Breast epithelium (tissue), 4 donors: ENCODE measurements at regions not wholly inside any gene's neighbourhood (a gene's known extent, or its start where the extent isn't known, plus 50 kb on each side); places are given as distances from the start of the nearest gene placed in this dataset.

Source experiments
- DNase-seq, 2 donors: peaks; one replicate each; pipeline ENCODE4 v3.0.0-alpha.2; 2019; ENCODE audit warnings: low spot score in 2 of 2
- H3K27ac ChIP-seq, 2 donors: fragments of 200-600 bp; sonication (generic) in 1 of 2; one replicate each; pipeline ENCODE4 v1.5.1; 2016 to 2019; ENCODE audit warnings: mild to moderate bottlenecking in 1 of 2
- H3K27me3 ChIP-seq, 2 donors: fragments of 200-600 bp; sonication (generic) in 1 of 2; one replicate each; pipeline versions ENCODE4 v1.5.1 to v1.6.0; 2017 to 2019; ENCODE audit warnings: control low read depth in 1 of 2, mild to moderate bottlenecking in 1 of 2
- H3K36me3 ChIP-seq: fragments of 200-600 bp; one replicate; pipeline ENCODE4 v1.5.1; 2019
- H3K4me1 ChIP-seq, 2 donors: fragments of 200-600 bp; sonication (generic); one replicate each; pipeline ENCODE4 v1.5.1; 2016 to 2019; ENCODE audit warnings: control low read depth in 1 of 2
- H3K4me3 ChIP-seq, 3 donors: fragments of 200-600 bp; sonication (generic); 1 replicate in 2 of 3; 2 replicates in 1 of 3; pipeline ENCODE4 v1.5.1; 2016 to 2019; ENCODE audit warnings: mild to moderate bottlenecking in 3 of 3, moderate library complexity in 2 of 3
- H3K9me3 ChIP-seq, 2 donors: fragments of 200-600 bp; sonication (generic) in 1 of 2; one replicate each; pipeline ENCODE4 v1.5.1; 2016 to 2019; ENCODE audit warnings: control low read depth in 1 of 2
- POLR2A ChIP-seq: fragments of 450-650 bp; IDR thresholded peaks from one replicate; pipeline ENCODE4 v1.6.1; 2016; ENCODE audit warnings: antibody characterized with exemption, mild to moderate bottlenecking, moderate library complexity
- POLR2AphosphoS5 ChIP-seq, 3 donors: sonication (generic); formaldehyde crosslinking; IDR thresholded peaks; one replicate each; pipeline ENCODE4 v1.6.1; 2017; ENCODE audit warnings: antibody characterized with exemption in 3 of 3
- intact Hi-C: fragments of 100-400 bp; cut with DNase I; formaldehyde crosslinking; loops from one replicate; pipeline ENCODE4 v1.15.1; 2023; ENCODE audit warnings: low total_unique reads
- TF ChIP-seq, protein P1 (sequence below), 3 donors: fragments of 450-650 bp; IDR thresholded peaks; one replicate each; pipeline ENCODE4 v1.5.1; 2016 to 2017; ENCODE audit warnings: antibody characterized with exemption in 3 of 3, mild to moderate bottlenecking in 3 of 3, moderate library complexity in 3 of 3

DNA sequence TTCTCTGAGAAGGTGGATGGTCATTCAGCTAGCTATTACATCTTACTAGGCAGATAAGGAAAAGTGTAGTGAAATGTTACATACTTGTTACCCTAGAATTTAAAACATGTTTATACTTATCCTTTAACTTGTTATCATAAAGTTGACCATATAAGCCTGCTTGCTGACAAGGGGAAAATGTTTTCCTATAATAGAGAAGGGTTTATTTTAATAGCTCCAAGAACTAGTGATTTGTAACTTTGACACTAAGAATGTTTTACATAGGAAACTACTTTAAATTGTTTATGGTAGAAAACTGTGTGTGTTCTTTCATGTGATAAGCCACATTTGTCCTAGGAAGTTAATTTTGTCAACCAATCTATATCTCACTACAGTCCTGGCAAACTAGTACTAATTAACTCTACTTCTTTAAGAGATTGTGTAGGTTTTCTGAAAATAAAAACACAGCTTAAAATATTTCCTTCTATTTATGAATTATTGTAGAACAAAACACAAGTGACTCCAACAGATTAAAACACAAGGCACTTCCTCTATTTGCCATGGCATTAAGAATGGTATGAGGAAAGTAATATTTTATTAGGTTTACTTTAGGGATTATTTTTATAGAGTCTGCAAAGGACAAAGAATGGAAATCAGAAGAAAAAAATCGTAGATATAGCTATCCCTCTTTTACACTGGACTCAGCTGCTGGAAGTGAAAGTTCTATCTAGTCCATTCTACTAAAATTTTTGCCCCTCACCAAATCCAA lies 233.3 kb upstream of the NBEA start:
- TF ChIP-seq POLR2A: no peak
- no peak for DNase-seq
- Histone ChIP-seq H3K4me3 (no peak overlapping the region), H3K4me1 (no peaks in the 10 kb centered on the region), H3K27me3 (no peaks in the 10 kb centered on the region), H3K9me3 (no peaks in the 10 kb centered on the region), H3K27ac (no peak overlapping the region), H3K36me3 (no peaks in the 10 kb centered on the region)
- intact Hi-C loops: no loop called here

DNA sequence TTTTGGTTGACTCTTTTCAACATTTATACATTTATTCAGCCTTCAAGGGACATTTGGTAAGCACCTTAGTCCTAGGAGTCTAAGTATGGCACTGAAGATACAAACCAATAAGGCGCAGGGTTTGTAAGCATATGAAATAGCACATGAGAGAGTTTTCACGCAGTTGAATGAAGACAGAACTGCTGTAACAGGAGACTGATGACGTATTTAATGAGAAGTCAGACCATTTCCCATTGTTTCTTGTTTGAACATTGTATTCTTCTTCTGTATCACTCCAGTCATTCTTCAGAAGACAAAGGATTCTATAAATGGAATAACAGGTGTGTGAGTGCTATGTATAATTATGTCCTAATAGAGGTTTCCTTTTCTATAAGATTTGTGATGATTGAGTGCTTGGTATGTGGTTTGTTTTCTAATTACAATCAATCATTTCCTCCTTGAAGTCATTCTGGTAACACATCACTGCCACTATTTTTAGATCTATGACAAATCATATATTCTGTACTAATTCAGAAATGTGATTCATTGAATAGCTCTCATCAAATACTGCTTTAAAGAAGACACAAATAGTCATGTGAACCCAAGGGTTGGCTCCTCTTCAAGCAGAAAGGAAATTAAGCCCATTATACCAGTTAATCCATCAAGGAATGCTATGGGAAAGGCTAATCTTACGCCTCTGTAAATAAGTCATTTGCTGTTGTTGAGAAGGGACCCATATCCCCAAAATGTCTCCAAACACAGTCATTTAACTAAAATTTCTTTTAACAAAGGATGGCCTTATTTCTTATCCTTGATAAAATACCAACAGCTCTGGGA lies 222.8 kb upstream of the NBEA start:
- H3K27me3 ChIP-seq: no peaks in the 10 kb centered on the region
- H3K4me1 ChIP-seq: no peaks in the 10 kb centered on the region
- intact Hi-C loops: no loop called here
- H3K4me3 ChIP-seq: no peak overlapping the region
- no peak overlapping the region for H3K27ac ChIP-seq
- no peak for TF ChIP-seq POLR2AphosphoS5 (IDR thresholded peaks at IDR 0.05)
- TF ChIP-seq, protein P1, sequence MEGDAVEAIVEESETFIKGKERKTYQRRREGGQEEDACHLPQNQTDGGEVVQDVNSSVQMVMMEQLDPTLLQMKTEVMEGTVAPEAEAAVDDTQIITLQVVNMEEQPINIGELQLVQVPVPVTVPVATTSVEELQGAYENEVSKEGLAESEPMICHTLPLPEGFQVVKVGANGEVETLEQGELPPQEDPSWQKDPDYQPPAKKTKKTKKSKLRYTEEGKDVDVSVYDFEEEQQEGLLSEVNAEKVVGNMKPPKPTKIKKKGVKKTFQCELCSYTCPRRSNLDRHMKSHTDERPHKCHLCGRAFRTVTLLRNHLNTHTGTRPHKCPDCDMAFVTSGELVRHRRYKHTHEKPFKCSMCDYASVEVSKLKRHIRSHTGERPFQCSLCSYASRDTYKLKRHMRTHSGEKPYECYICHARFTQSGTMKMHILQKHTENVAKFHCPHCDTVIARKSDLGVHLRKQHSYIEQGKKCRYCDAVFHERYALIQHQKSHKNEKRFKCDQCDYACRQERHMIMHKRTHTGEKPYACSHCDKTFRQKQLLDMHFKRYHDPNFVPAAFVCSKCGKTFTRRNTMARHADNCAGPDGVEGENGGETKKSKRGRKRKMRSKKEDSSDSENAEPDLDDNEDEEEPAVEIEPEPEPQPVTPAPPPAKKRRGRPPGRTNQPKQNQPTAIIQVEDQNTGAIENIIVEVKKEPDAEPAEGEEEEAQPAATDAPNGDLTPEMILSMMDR (IDR thresholded peaks at IDR 0.05): no peak
- TF ChIP-seq POLR2A: no peak
- no peaks in the 10 kb centered on the region for H3K9me3 ChIP-seq
- no peaks in the 10 kb centered on the region for H3K36me3 ChIP-seq
- DNase-seq: no peak

DNA sequence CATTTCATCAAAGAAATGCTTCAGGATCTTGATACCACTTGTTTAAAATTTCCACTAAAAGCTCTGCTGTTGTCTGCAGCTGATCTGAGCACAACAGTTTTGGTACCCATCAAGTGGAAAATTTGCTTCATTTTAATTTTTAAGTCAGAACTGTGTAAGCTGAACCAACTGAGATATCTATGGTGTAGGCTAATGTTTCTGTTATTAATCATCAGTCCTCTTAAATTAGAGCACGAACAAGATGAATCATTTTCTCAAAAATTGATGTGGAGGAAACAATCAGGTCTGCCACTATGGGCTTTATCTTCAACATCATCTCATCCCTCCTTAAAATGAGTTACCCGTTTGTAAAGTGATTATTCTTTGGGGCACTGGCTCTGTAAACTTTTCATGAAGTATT lies 221.5 kb upstream of the NBEA start:
- Histone ChIP-seq H3K4me3 (no peak overlapping the region), H3K9me3 (no peaks in the 10 kb centered on the region), H3K4me1 (no peaks in the 10 kb centered on the region), H3K36me3 (no peaks in the 10 kb centered on the region), H3K27me3 (no peaks in the 10 kb centered on the region), H3K27ac (no peak overlapping the region)
- intact Hi-C loops: no loop called here
- no peak for DNase-seq
- TF ChIP-seq, protein P1 (IDR thresholded peaks at IDR 0.05): no peak
- TF ChIP-seq POLR2A (no peak), POLR2AphosphoS5 (IDR thresholded peaks at IDR 0.05) (no peak)

DNA sequence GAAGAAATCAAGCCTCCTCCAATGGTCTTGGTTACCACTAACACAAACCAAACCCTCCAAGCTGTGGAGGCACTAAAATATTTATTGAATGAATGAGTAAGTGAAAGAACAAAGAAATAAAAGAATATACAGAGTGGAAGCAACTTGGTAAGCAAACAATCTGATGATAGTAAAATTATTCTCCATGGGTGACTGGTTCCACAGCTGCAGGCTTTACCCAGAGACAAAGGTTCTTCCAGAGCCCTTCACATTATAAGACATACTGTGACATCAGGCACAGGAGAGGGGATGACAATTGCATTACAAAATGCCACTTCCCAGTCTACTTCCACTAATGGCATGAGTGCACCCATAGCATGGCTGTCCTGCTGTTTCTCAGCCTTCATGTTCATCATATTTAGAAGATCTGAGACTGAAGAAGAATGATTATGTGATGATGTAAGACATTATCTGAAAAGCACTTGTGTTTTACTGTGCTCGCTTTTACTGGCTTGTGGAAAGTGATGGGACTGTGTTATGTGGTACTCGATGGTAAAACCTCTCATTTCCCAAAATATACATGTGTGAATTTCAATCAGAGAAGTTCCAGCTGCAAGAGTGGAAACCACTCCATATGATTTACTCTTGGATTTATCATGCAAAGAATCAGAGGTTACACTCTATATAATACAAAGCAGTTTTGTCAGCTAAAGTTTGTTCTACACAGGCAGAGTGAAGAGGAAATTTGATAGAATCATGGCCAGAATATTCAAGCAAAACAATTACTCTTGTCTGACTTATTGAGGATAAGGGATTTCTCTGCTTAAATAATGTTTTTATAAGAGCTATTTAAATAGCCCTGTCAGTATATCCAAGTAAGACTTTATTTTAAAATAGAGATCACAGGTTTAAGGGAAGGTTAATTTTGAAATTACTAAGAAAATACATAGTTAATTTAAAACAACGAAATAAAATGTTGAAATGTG lies 220.2 kb upstream of the NBEA start:
- intact Hi-C loops: no loop called here
- Histone ChIP-seq H3K27me3 (no peaks in the 10 kb centered on the region), H3K27ac (no peak overlapping the region), H3K36me3 (no peaks in the 10 kb centered on the region), H3K9me3 (no peaks in the 10 kb centered on the region), H3K4me3 (no peak overlapping the region), H3K4me1 (no peaks in the 10 kb centered on the region)
- DNase-seq: no peak
- TF ChIP-seq, protein P1 (IDR thresholded peaks at IDR 0.05): no peak

DNA sequence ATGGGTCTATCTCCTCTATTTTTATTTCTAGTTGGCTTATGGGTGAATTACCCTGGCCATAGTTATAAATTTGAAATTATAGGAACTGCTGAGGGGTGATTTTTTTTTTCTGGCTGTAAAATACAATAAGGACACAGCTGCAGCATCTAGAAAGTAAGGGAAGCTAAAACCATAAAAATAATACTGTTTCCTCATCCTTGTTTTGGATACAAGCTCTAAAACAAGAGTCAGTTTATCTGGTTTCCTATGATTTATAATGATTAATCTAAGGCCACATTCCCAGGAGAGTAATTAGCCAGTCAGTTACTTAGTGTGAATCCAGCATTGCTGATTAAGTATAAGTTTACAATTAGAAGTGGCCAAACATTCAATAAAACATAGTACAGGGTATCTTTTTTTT lies 219.1 kb upstream of the NBEA start:
- Histone ChIP-seq H3K4me3 (no peak overlapping the region), H3K9me3 (no peaks in the 10 kb centered on the region), H3K36me3 (no peaks in the 10 kb centered on the region), H3K27me3 (no peaks in the 10 kb centered on the region), H3K4me1 (no peaks in the 10 kb centered on the region), H3K27ac (no peak overlapping the region)
- no peak for DNase-seq
- TF ChIP-seq POLR2A (no peak), POLR2AphosphoS5 (IDR thresholded peaks at IDR 0.05) (no peak)
- TF ChIP-seq, protein P1 (IDR thresholded peaks at IDR 0.05): no peak
- intact Hi-C loops: no loop called here
